Right cardiac atrium (tissue), 5 donors: ENCODE measurements at regions not wholly inside any gene's neighbourhood (a gene's known extent, or its start where the extent isn't known, plus 50 kb on each side); places are given as distances from the start of the nearest gene placed in this dataset.

Experiments used
- ATAC-seq, 2 donors: fragments of 200-7000 bp; cut with Tn5 transposase; one replicate each; pipeline versions ENCODE4 v1.8.0 to v1.9.1; 2020; ENCODE audit warnings: moderate library complexity in 2 of 2, mild to moderate bottlenecking in 1 of 2
- DNase-seq, 3 donors: peaks; one replicate each; pipeline ENCODE4 v3.0.0-alpha.2; 2020
- H3K27ac ChIP-seq: one replicate; pipeline ENCODE4 v1.5.1; 2013; ENCODE audit warnings: mild to moderate bottlenecking, low read length, control low read depth, moderate library complexity
- H3K27me3 ChIP-seq: one replicate; pipeline ENCODE4 v1.6.1; 2013; ENCODE audit not compliant: control insufficient read depth, insufficient read depth
- H3K4me1 ChIP-seq: one replicate; pipeline ENCODE4 v1.6.1; 2013; ENCODE audit warnings: low read length; ENCODE audit not compliant: control insufficient read depth, insufficient read depth
- H3K4me3 ChIP-seq: one replicate; pipeline ENCODE4 v1.5.1; 2013; ENCODE audit warnings: low read length, control low read depth
- H3K9me3 ChIP-seq: one replicate; pipeline ENCODE4 v1.6.1; 2013; ENCODE audit warnings: low read length; ENCODE audit not compliant: control insufficient read depth
- WGBS: extraction: QIAGEN DNeasy Blood & Tissue Kit; methylation state at CpG from one replicate; pipeline ENCODE4 v1.1.7; 2013; 5-methylcytosine and 5-hydroxymethylcytosine counted together
- intact Hi-C, 4 donors: fragments of 100-400 bp; cut with DNase I; formaldehyde crosslinking; loops; one replicate each; pipeline versions ENCODE4 v1.11.0 to v1.14.0; 2022 to 2023
- donor health status: healthy with polysubstance abuse.
- donor health status: DM: no; HTN: yes; CAD: no.
- donor health status: DM: no; HTN: no; CAD: no.
- donor health status: DM: no; HTN: yes; CAD: no; lungs with severe emphysema.
- donor health status: DM: yes; HTN: yes; CAD: no.

GRCh38 chr3:18058666-18059065 is 316.2 kb upstream of the TBC1D5 start:
- no peaks in the 10 kb centered on the region for H3K9me3 ChIP-seq
- WGBS, result 76% methylated on average over 2 of the region's 2 CpGs
- no peak overlapping the region for H3K27ac ChIP-seq
- intact Hi-C loops, result no loop called here
- H3K4me3 ChIP-seq, result no peak overlapping the region
- H3K27me3 ChIP-seq, result no peaks in the 10 kb centered on the region
- no peaks in the 10 kb centered on the region for H3K4me1 ChIP-seq
- no peak for ATAC-seq
- DNase-seq, result no peak

- no peak overlapping the region for H3K27ac ChIP-seq
- ATAC-seq (no peak), DNase-seq (no peak)
- intact Hi-C loops, result no loop called here
- no peaks in the 10 kb centered on the region for H3K9me3 ChIP-seq
- WGBS, result 67% methylated on average over 2 of the region's 2 CpGs
- H3K4me3 ChIP-seq, result no peak overlapping the region
- H3K4me1 ChIP-seq, result no peaks in the 10 kb centered on the region
- H3K27me3 ChIP-seq, result no peaks in the 10 kb centered on the region
Measured at GRCh38 chr3:18057471-18058091, 315.1 kb upstream of the TBC1D5 start.

- intact Hi-C loops, result no loop called here
- WGBS, result 70% methylated on average over 1 of the region's 1 CpG
- no peak overlapping the region for H3K27ac ChIP-seq
- H3K4me3 ChIP-seq, result no peak overlapping the region
- DNase-seq (no peak), ATAC-seq (no peak)
- H3K27me3 ChIP-seq, result no peaks in the 10 kb centered on the region
- no peaks in the 10 kb centered on the region for H3K9me3 ChIP-seq
- H3K4me1 ChIP-seq, result no peaks in the 10 kb centered on the region
Measured at GRCh38 chr3:18054625-18055024, 312.2 kb upstream of the TBC1D5 start.

GRCh38 chr3:18051306-18051705 is 308.9 kb upstream of the TBC1D5 start:
- no peak for DNase-seq
- H3K4me1 ChIP-seq, result no peaks in the 10 kb centered on the region
- no peak for ATAC-seq
- 77% methylated on average over 3 of the region's 3 CpGs for WGBS
- H3K9me3 ChIP-seq, result no peaks in the 10 kb centered on the region
- intact Hi-C loops, result no loop called here
- H3K27ac ChIP-seq, result no peak overlapping the region
- H3K27me3 ChIP-seq, result no peaks in the 10 kb centered on the region
- no peak overlapping the region for H3K4me3 ChIP-seq

- intact Hi-C loops, result no loop called here
- DNase-seq, result no peak
- H3K27me3 ChIP-seq, result no peaks in the 10 kb centered on the region
- no peak overlapping the region for H3K4me3 ChIP-seq
- no peak for ATAC-seq
- H3K4me1 ChIP-seq, result no peaks in the 10 kb centered on the region
- WGBS, result 64% methylated on average over 4 of the region's 4 CpGs
- no peak overlapping the region for H3K27ac ChIP-seq
- no peaks in the 10 kb centered on the region for H3K9me3 ChIP-seq
Measured at GRCh38 chr3:18049096-18049495, 306.7 kb upstream of the TBC1D5 start.

- Histone ChIP-seq H3K27me3 (no peaks in the 10 kb centered on the region), H3K27ac (no peak overlapping the region), H3K4me3 (no peak overlapping the region), H3K9me3 (no peaks in the 10 kb centered on the region), H3K4me1 (no peaks in the 10 kb centered on the region)
- intact Hi-C loops, result no loop called here
- WGBS, result 90% methylated on average over 2 of the region's 2 CpGs
- ATAC-seq (no peak), DNase-seq (no peak)
Measured at GRCh38 chr3:18047052-18047451, 304.6 kb upstream of the TBC1D5 start.

GRCh38 chr3:18046131-18046915 is 303.9 kb upstream of the TBC1D5 start:
- no peaks in the 10 kb centered on the region for H3K9me3 ChIP-seq
- 74% methylated on average over 4 of the region's 4 CpGs for WGBS
- intact Hi-C loops, result no loop called here

GRCh38 chr3:18044971-18045880 is 302.8 kb upstream of the TBC1D5 start:
- ATAC-seq (no peak), DNase-seq (no peak)
- H3K9me3 ChIP-seq, result no peaks in the 10 kb centered on the region
- 77% methylated on average over 2 of the region's 2 CpGs for WGBS
- intact Hi-C loops, result no loop called here
- H3K4me3 ChIP-seq, result no peak overlapping the region
- H3K4me1 ChIP-seq, result no peaks in the 10 kb centered on the region
- no peak overlapping the region for H3K27ac ChIP-seq
- H3K27me3 ChIP-seq, result no peaks in the 10 kb centered on the region

More at GRCh38 chr3:18046131-18046915, 303.9 kb upstream of the TBC1D5 start:
- Histone ChIP-seq H3K4me3 (no peak overlapping the region), H3K27me3 (no peaks in the 10 kb centered on the region), H3K4me1 (no peaks in the 10 kb centered on the region), H3K27ac (no peak overlapping the region)
- DNase-seq (no peak), ATAC-seq (no peak)

GRCh38 chr3:18044191-18044590 is 301.8 kb upstream of the TBC1D5 start:
- Histone ChIP-seq H3K4me1 (no peaks in the 10 kb centered on the region), H3K27ac (no peak overlapping the region), H3K27me3 (no peaks in the 10 kb centered on the region), H3K9me3 (no peaks in the 10 kb centered on the region), H3K4me3 (no peak overlapping the region)
- 50% methylated on average over 2 of the region's 2 CpGs for WGBS
- no peak for ATAC-seq
- intact Hi-C loops, result no loop called here
- DNase-seq, result no peak

- no peak for ATAC-seq
- 53% methylated on average over 1 of the region's 1 CpG for WGBS
Measured at GRCh38 chr3:18036450-18036815, 294.0 kb upstream of the TBC1D5 start.

More at GRCh38 chr3:18036450-18036815, 294.0 kb upstream of the TBC1D5 start:
- no peaks in the 10 kb centered on the region for H3K9me3 ChIP-seq
- H3K27ac ChIP-seq, result no peak overlapping the region
- H3K27me3 ChIP-seq, result no peaks in the 10 kb centered on the region
- no peak overlapping the region for H3K4me3 ChIP-seq
- DNase-seq, result no peak
- intact Hi-C loops, result no loop called here
- no peaks in the 10 kb centered on the region for H3K4me1 ChIP-seq
